DND-41 (cell line): ENCODE measurements at regions not wholly inside any gene's neighbourhood (a gene's known extent, or its start where the extent isn't known, plus 50 kb on each side); places are given as distances from the start of the nearest gene placed in this dataset.

Source experiments
- ATAC-seq: fragments of 200-7000 bp; cut with Tn5 transposase; 3 replicates; pipeline ENCODE4 v1.9.1; 2021; ENCODE audit warnings: low read depth; ENCODE audit not compliant: insufficient read depth
- DNase-seq: peaks from one replicate; pipeline ENCODE4 v3.0.0-alpha.2; 2020
- H2AFZ ChIP-seq: 2 replicates; pipeline ENCODE4 v1.6.0; 2012; ENCODE audit warnings: low read depth, low read length
- H3K27ac ChIP-seq: 2 replicates; pipeline ENCODE4 v1.5.1; 2012; ENCODE audit warnings: low read length, inconsistent platforms
- H3K27me3 ChIP-seq: fragments of 200-600 bp; sonication (generic); 2 replicates; pipeline ENCODE4 v1.6.0; 2012; ENCODE audit warnings: low read length, mild to moderate bottlenecking, inconsistent platforms; ENCODE audit not compliant: insufficient read depth, poor library complexity
- H3K36me3 ChIP-seq: 2 replicates; pipeline ENCODE4 v1.5.1; 2012; ENCODE audit warnings: low read length, inconsistent platforms; ENCODE audit not compliant: insufficient read depth
- H3K4me1 ChIP-seq: 2 replicates; pipeline ENCODE4 v1.5.1; 2012; ENCODE audit warnings: mild to moderate bottlenecking, low read length; ENCODE audit not compliant: insufficient read depth
- H3K4me2 ChIP-seq: 2 replicates; pipeline ENCODE4 v1.6.0; 2012; ENCODE audit warnings: mild to moderate bottlenecking, moderate library complexity, low read length, inconsistent platforms; ENCODE audit not compliant: insufficient read depth
- H3K4me3 ChIP-seq, 2 experiments: fragments of 200-600 bp in 1 of 2; shearing (Covaris generic) in 1 of 2; 2 replicates each; pipeline ENCODE4 v1.5.1; 2012 to 2016; ENCODE audit warnings: inconsistent platforms in 2 of 2, low read length in 2 of 2, mild to moderate bottlenecking in 2 of 2, low read depth in 1 of 2, moderate library complexity in 1 of 2
- H3K79me2 ChIP-seq: 2 replicates; pipeline ENCODE4 v1.6.0; 2012; ENCODE audit warnings: low read length, inconsistent platforms; ENCODE audit not compliant: insufficient read depth
- H3K9ac ChIP-seq: 2 replicates; pipeline ENCODE4 v1.6.0; 2012; ENCODE audit warnings: low read depth, mild to moderate bottlenecking, inconsistent platforms, low read length, moderate library complexity
- H3K9me3 ChIP-seq: 2 replicates; pipeline ENCODE4 v1.5.1; 2012; ENCODE audit warnings: low read length, moderate library complexity, mild to moderate bottlenecking, inconsistent platforms; ENCODE audit not compliant: insufficient read depth, severe bottlenecking
- H4K20me1 ChIP-seq: 2 replicates; pipeline ENCODE4 v1.6.0; 2012; ENCODE audit warnings: low read length; ENCODE audit not compliant: insufficient read depth
- CTCF ChIP-seq: IDR thresholded peaks from 2 replicates; pipeline ENCODE4 v1.5.1; 2012; ENCODE audit warnings: borderline replicate concordance, low read length, moderate library complexity, mild to moderate bottlenecking; ENCODE audit not compliant: poor library complexity, severe bottlenecking; ENCODE audit errors: extremely low read depth
- EZH2 ChIP-seq: IDR thresholded peaks from 3 replicates; pipeline ENCODE4 v1.6.1; 2012; ENCODE audit warnings: borderline replicate concordance, low read depth, mild to moderate bottlenecking, moderate library complexity, low read length, inconsistent platforms; ENCODE audit not compliant: severe bottlenecking

GRCh38 chr4:146059151-146059550 is 116.4 kb upstream of the LSM6 start:
- Histone ChIP-seq H3K27ac (no peak overlapping the region), H3K79me2 (no peaks in the 10 kb centered on the region), H3K4me1 (no peaks in the 10 kb centered on the region), H4K20me1 (no peaks in the 10 kb centered on the region), H3K4me2 (no peak overlapping the region), H3K27me3 (no peaks in the 10 kb centered on the region), H2AFZ (no peak overlapping the region), H3K9ac (no peak overlapping the region), H3K36me3 (no peaks in the 10 kb centered on the region), H3K4me3 (no peak overlapping the region), H3K9me3 (no peaks in the 10 kb centered on the region)
- DNase-seq (no peak), ATAC-seq (no peak)
- TF ChIP-seq EZH2, result no peak

- H3K27ac ChIP-seq, result no peak overlapping the region
- H3K4me3 ChIP-seq, result no peak overlapping the region
- no peak overlapping the region for H3K9ac ChIP-seq
- H2AFZ ChIP-seq, result no peak overlapping the region
- no peaks in the 10 kb centered on the region for H3K79me2 ChIP-seq
- H3K4me2 ChIP-seq, result no peak overlapping the region
- H3K9me3 ChIP-seq, result no peaks in the 10 kb centered on the region
- no peak for TF ChIP-seq CTCF
- TF ChIP-seq EZH2, result no peak
- H3K4me1 ChIP-seq, result no peaks in the 10 kb centered on the region
- H4K20me1 ChIP-seq, result no peaks in the 10 kb centered on the region
- H3K36me3 ChIP-seq, result no peaks in the 10 kb centered on the region
- H3K27me3 ChIP-seq, result no peaks in the 10 kb centered on the region
- DNase-seq (no peak), ATAC-seq (no peak)
These were observed 117.0 kb upstream of the LSM6 start for GRCh38 chr4:146058531-146058930.

GRCh38 chr4:146054676-146055075 is 116.1 kb upstream of the ZNF827 start:
- Histone ChIP-seq H3K27ac (no peak overlapping the region), H4K20me1 (no peaks in the 10 kb centered on the region), H2AFZ (no peak overlapping the region), H3K36me3 (no peaks in the 10 kb centered on the region), H3K9ac (no peak overlapping the region), H3K9me3 (no peaks in the 10 kb centered on the region), H3K4me3 (no peak overlapping the region), H3K79me2 (no peaks in the 10 kb centered on the region), H3K4me2 (no peak overlapping the region), H3K4me1 (no peaks in the 10 kb centered on the region), H3K27me3 (no peaks in the 10 kb centered on the region)
- ATAC-seq (no peak), DNase-seq (peak; percentile 4)
- TF ChIP-seq EZH2 (no peak), CTCF (no peak)

- no peak for TF ChIP-seq EZH2
- TF ChIP-seq CTCF, result no peak
- Histone ChIP-seq H3K27me3 (no peaks in the 10 kb centered on the region), H3K9me3 (no peaks in the 10 kb centered on the region), H3K9ac (no peak overlapping the region), H3K27ac (no peak overlapping the region), H4K20me1 (no peaks in the 10 kb centered on the region), H3K36me3 (no peaks in the 10 kb centered on the region), H3K4me1 (no peaks in the 10 kb centered on the region), H3K4me2 (no peak overlapping the region), H2AFZ (no peak overlapping the region), H3K4me3 (no peak overlapping the region), H3K79me2 (no peaks in the 10 kb centered on the region)
- DNase-seq, result no peak
- no peak for ATAC-seq
These were observed 115.3 kb upstream of the ZNF827 start for GRCh38 chr4:146053891-146054290.
